ENCODE measurements at regions not wholly inside any gene's neighbourhood (a gene's known extent, or its start where the extent isn't known, plus 50 kb on each side); places are given as distances from the start of the nearest gene placed in this dataset.

GRCh38 chr11:131302836-131303235 lies 67.6 kb upstream of the NTM start:
- TF ChIP-seq CTCF (IDR thresholded peaks at IDR 0.05) (no peak), POLR2A (IDR thresholded peaks at IDR 0.05) (no peak)
